Breast epithelium (tissue), 3 donors: ENCODE measurements at regions not wholly inside any gene's neighbourhood (a gene's known extent, or its start where the extent isn't known, plus 50 kb on each side); places are given as distances from the start of the nearest gene placed in this dataset.

Experiments
- CTCF ChIP-seq, 3 donors: fragments of 450-650 bp; IDR thresholded peaks; one replicate each; pipeline ENCODE4 v1.5.1; 2016 to 2017; ENCODE audit warnings: antibody characterized with exemption in 3 of 3, mild to moderate bottlenecking in 3 of 3, moderate library complexity in 3 of 3
- POLR2A ChIP-seq: fragments of 450-650 bp; IDR thresholded peaks from one replicate; pipeline ENCODE4 v1.6.1; 2016; ENCODE audit warnings: antibody characterized with exemption, mild to moderate bottlenecking, moderate library complexity
- POLR2AphosphoS5 ChIP-seq, 3 donors: sonication (generic); formaldehyde crosslinking; IDR thresholded peaks; one replicate each; pipeline ENCODE4 v1.6.1; 2017; ENCODE audit warnings: antibody characterized with exemption in 3 of 3

GRCh38 chr9:22623236-22623635 lies 176.6 kb downstream of the DMRTA1 start:
- TF ChIP-seq CTCF (IDR thresholded peaks at IDR 0.05), result no peak
- TF ChIP-seq POLR2A, result no peak
- no peak for TF ChIP-seq POLR2AphosphoS5 (IDR thresholded peaks at IDR 0.05)
